Pancreas (tissue), 10 donors: ENCODE measurements at regions not wholly inside any gene's neighbourhood (a gene's known extent, or its start where the extent isn't known, plus 50 kb on each side); places are given as distances from the start of the nearest gene placed in this dataset.

Experiments
- ATAC-seq, 4 donors: fragments of 200-7000 bp; cut with Tn5 transposase; one replicate each; pipeline versions ENCODE4 v1.8.0 to v1.9.1; 2020; ENCODE audit warnings: mild to moderate bottlenecking in 4 of 4, moderate library complexity in 4 of 4
- DNase-seq, 6 donors: peaks; one replicate each; pipeline ENCODE4 v3.0.0-alpha.2; 2020
- FAIRE-seq: peaks from 2 replicates; lab custom pipeline; 2012; peaks lifted over from hg19 to GRCh38; lab: Jason Lieb, UNC
- H3K27ac ChIP-seq, 4 donors: fragments of 200-600 bp; sonication (generic); 1 replicate in 3 of 4; 2 replicates in 1 of 4; pipeline versions ENCODE4 v1.5.0 to v1.8.0; 2020
- H3K27me3 ChIP-seq, 4 donors: fragments of 200-600 bp; one replicate each; pipeline ENCODE4 v1.8.0; 2021
- H3K36me3 ChIP-seq, 3 donors: fragments of 200-600 bp; sonication (generic) in 1 of 3; one replicate each; pipeline versions ENCODE4 v1.5.0 to v1.8.0; 2020 to 2021
- H3K4me1 ChIP-seq, 3 donors: fragments of 200-600 bp; one replicate each; pipeline ENCODE4 v1.8.0; 2021
- H3K4me3 ChIP-seq, 4 donors: fragments of 200-600 bp; sonication (generic) in 2 of 4; one replicate each; pipeline versions ENCODE4 v1.5.0 to v1.8.0; 2020 to 2021
- H3K9me3 ChIP-seq, 4 donors: fragments of 200-600 bp; one replicate each; pipeline ENCODE4 v1.8.0; 2021
- WGBS, 2 donors: extraction: QIAGEN DNeasy Blood & Tissue Kit; methylation state at CpG; one replicate each; pipeline ENCODE4 v1.1.7; 2013; 5-methylcytosine and 5-hydroxymethylcytosine counted together
- intact Hi-C, 3 donors: fragments of 100-400 bp; cut with DNase I; formaldehyde crosslinking; loops; one replicate each; pipeline versions ENCODE4 v1.11.1 to v1.14.2; 2022
- TF ChIP-seq, protein P1 (sequence below), 4 donors: fragments of 200-600 bp; sonication (generic) in 3 of 4; IDR thresholded peaks; one replicate each; pipeline versions ENCODE4 v1.5.0 to v1.8.0; 2021; ENCODE audit warnings: antibody characterized with exemption in 4 of 4
- donor health status: healthy with polysubstance abuse.
- donor health status: DM: no; HTN: no; CAD: no; lungs with moderate emphysema.
- donor health status: DM: no; HTN: no; CAD: no.
- donor health status: control.
- donor health status: control.
- donor health status: Bipolar disorder and iron deficiency.
- donor health status: DM: yes; HTN: yes; CAD: no.
- donor health status: DM: no; HTN: no; CAD: no.
- donor health status: DM: no; HTN: no; CAD: no.
- donor health status: DM: yes; HTN: yes; CAD: no.

DNA sequence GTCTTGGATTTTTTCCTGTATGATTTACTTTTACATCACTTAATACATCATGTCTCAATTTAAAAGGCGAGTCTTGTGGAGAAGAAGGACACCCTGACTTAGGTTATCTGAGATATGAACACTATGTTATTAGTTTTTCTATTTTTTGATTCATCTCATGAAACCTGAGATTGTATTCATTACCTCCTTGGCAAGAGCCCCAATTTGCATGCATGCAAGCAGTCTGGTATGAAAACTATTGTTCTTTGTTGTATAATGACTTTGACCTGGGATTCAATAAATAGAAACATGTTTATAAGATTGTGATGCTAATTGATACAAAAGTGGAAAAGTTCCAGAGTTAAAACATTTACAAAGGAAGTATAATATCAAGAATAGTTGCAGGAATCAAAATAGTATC lies 576.1 kb downstream of the NOVA1 start:
- no peak for FAIRE-seq
- TF ChIP-seq, protein P1, sequence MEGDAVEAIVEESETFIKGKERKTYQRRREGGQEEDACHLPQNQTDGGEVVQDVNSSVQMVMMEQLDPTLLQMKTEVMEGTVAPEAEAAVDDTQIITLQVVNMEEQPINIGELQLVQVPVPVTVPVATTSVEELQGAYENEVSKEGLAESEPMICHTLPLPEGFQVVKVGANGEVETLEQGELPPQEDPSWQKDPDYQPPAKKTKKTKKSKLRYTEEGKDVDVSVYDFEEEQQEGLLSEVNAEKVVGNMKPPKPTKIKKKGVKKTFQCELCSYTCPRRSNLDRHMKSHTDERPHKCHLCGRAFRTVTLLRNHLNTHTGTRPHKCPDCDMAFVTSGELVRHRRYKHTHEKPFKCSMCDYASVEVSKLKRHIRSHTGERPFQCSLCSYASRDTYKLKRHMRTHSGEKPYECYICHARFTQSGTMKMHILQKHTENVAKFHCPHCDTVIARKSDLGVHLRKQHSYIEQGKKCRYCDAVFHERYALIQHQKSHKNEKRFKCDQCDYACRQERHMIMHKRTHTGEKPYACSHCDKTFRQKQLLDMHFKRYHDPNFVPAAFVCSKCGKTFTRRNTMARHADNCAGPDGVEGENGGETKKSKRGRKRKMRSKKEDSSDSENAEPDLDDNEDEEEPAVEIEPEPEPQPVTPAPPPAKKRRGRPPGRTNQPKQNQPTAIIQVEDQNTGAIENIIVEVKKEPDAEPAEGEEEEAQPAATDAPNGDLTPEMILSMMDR (IDR thresholded peaks at IDR 0.05): no peak
- Histone ChIP-seq H3K27me3 (no peaks in the 10 kb centered on the region), H3K4me3 (no peak overlapping the region), H3K9me3 (no peaks in the 10 kb centered on the region), H3K4me1 (no peaks in the 10 kb centered on the region), H3K36me3 (no peaks in the 10 kb centered on the region), H3K27ac (no peak overlapping the region)
- ATAC-seq: no peak
- 31 to 61% methylated on average over 1 of the region's 1 CpG for WGBS, 2 donors
- no peak for DNase-seq
- intact Hi-C loops: no loop called here

DNA sequence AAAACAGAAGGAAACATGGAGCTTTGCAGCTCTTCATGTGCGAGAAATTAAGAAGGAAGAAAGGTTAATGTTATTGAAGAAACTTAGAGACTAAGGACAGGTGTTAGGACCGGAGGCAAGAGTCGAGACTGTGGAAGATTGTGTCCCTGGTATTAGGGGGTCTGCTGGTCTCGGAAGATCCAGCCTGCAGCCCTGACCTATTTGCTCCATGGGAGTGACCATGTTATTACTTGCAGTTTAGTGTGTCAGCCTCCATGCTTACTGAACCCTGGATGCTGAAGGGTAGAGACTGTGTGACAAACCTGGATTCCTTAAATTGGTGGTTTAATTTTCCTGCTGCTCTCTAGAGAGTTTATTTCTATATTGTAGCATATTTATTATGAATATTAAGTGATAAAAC lies 580.6 kb downstream of the NOVA1 start:
- intact Hi-C loops: no loop called here
- Histone ChIP-seq H3K27me3 (no peaks in the 10 kb centered on the region), H3K4me1 (no peaks in the 10 kb centered on the region), H3K4me3 (no peak overlapping the region), H3K27ac (no peak overlapping the region), H3K36me3 (no peaks in the 10 kb centered on the region), H3K9me3 (no peaks in the 10 kb centered on the region)
- WGBS, 2 donors: 49 to 71% methylated on average over 4 of the region's 4 CpGs
- DNase-seq: no peak
- FAIRE-seq: no peak
- ATAC-seq: no peak
- TF ChIP-seq, protein P1 (IDR thresholded peaks at IDR 0.05): no peak

DNA sequence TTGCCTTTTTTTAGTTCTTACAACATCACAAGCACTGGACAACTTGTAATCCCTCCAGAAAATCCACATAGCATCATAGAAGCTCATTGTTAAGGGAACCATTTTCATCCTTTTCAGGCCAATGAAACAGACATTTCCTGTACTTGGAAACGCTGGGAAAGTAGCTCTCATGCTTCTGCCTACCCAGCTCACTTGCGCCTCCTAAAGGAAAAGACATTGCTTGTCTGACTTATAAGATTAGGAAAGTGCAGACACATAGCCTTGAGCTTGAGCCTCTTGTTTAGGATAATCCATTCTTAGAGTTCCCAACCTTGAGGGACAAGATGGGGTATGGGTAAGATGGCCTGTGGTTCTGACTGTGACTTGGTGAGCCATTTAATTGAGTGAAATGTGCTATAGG lies 589.5 kb downstream of the NOVA1 start:
- intact Hi-C loops: no loop called here
- whole genome bisulfite sequencing, 2 donors: 29 to 37% methylated on average over 2 of the region's 2 CpGs

DNA sequence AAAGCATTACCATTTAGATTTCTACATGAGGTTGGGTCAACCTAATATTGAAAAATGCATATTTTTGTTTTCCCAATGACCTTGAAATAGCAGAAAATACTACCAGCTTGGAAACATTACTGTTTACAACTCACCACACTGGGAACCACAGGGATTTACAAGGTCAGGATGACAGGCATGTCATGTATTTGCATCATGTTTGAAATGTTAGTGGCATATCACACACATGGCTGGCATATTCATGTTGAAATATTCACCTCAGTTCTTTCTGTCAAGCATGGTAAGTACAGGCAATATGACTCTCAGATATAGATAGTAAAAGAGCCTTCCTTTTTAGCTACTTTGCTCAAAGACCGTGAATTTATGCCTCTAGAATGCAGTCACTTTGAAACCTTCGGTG lies 593.5 kb downstream of the NOVA1 start:
- Histone ChIP-seq H3K4me1 (no peaks in the 10 kb centered on the region), H3K27ac (no peak overlapping the region), H3K4me3 (no peak overlapping the region), H3K27me3 (no peaks in the 10 kb centered on the region), H3K9me3 (no peaks in the 10 kb centered on the region), H3K36me3 (no peaks in the 10 kb centered on the region)
- FAIRE-seq: no peak
- DNase-seq: no peak
- no peak for ATAC-seq
- TF ChIP-seq, protein P1 (IDR thresholded peaks at IDR 0.05): no peak
- intact Hi-C loops: no loop called here
- 78 to 80% methylated on average over 2 of the region's 2 CpGs for WGBS, 2 donors

More for the DNA sequence above, 589.5 kb downstream of the NOVA1 start:
- TF ChIP-seq, protein P1 (IDR thresholded peaks at IDR 0.05): no peak
- H3K36me3 ChIP-seq: no peaks in the 10 kb centered on the region
- H3K4me1 ChIP-seq: no peaks in the 10 kb centered on the region
- no peaks in the 10 kb centered on the region for H3K9me3 ChIP-seq
- H3K27me3 ChIP-seq: no peaks in the 10 kb centered on the region
- ATAC-seq (no peak), DNase-seq (no peak), FAIRE-seq (no peak)
- H3K27ac ChIP-seq: no peak overlapping the region
- H3K4me3 ChIP-seq: no peak overlapping the region

DNA sequence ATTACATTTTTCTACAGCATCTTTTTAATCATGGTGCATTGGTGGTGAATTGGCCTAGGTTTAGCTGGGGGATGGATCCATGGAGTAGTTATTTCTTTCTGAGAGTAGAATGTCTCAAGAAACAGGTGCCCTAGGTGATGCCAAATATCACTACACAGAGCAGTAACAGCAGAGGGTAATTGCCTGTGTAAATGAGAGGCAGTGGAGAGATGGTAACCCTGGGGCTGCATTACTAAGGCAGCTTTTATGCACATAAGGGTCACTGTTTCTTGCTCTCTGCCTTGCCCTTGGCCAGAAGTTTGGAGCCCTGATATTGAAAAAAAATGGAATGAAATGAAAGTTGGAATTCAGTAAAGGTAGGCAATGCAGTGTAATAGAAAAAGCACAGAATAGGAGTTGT lies 604.0 kb downstream of the NOVA1 start:
- TF ChIP-seq, protein P1 (IDR thresholded peaks at IDR 0.05): no peak
- Histone ChIP-seq H3K9me3 (no peaks in the 10 kb centered on the region), H3K27ac (no peak overlapping the region), H3K4me1 (no peaks in the 10 kb centered on the region), H3K36me3 (no peaks in the 10 kb centered on the region), H3K27me3 (no peaks in the 10 kb centered on the region), H3K4me3 (no peak overlapping the region)
- no peak for FAIRE-seq
- intact Hi-C loops: no loop called here
- no peak for ATAC-seq
- DNase-seq: no peak
